Glomerular visceral epithelial cell (primary cell): ENCODE measurements at regions not wholly inside any gene's neighbourhood (a gene's known extent, or its start where the extent isn't known, plus 50 kb on each side); places are given as distances from the start of the nearest gene placed in this dataset.

Experiments used
- DNase-seq: peaks from one replicate; pipeline ENCODE4 v3.0.0-alpha.2; 2016; ENCODE audit errors: extremely low spot score

- no peak for DNase-seq
Observed at GRCh38 chr12:97324471-97324870, 138.1 kb upstream of the RMST start.

DNA sequence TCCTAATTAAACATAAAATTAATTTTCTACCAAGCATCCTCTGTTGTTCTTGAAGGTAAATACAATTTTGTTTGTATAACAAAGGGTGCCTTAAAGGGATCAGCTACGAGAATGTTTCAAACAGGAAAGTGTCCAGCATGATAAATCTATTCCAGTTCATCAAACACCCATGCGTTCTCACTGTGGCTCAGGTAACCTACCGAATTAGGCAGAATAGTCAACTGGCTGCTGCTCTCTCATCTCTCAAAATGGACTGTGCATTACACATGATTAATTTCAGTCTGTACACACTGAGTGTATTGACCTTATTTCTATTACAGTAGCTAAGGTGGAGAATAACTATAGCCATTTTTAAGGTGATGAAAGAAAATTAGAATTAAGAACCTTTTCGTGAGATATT, 127.5 kb upstream of the RMST start:
- DNase-seq: no peak

- no peak for DNase-seq
Observed at GRCh38 chr12:97336900-97337751, 125.5 kb upstream of the RMST start.

DNA sequence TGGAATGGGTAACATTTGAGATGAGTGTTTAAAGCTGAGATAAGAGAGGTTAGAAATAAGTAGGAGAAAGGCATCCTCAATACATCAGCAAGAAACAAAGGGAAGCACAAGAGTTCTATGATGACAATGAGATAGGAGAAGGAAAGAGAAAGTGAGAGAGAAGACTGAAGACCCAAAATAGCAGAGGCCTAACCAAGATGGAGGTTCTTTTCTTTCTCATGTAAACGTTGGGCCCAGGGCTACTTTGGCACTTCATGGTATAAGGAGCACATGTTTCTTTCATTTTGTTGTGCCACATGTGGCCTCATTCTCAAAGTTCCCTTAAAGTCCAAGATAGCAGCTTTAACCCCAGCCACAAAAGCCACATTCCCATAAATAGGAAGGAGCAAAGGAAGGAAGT, 120.5 kb upstream of the RMST start:
- no peak for DNase-seq

- no peak for DNase-seq
Observed at GRCh38 chr12:97347956-97348355, 114.6 kb upstream of the RMST start.

DNA sequence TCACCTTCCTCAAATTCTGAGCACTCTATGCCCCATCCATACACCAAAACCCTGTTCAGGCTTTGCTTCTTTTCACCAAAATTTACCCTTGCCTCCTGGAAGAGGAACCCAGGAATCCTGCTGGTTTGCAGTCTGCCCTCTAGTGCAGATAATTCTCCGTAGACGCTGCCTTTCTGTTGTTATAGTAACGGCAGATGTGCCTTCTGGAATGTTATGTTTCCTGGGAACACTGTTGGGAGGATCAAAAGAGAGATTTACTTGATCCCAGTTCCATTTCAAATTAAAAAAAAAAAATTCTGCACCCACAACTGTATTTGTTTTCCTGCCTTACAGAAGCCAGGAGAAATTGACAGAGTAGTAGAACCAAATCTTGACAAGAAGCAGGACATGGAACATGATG, 104.2 kb upstream of the RMST start:
- DNase-seq: no peak

DNA sequence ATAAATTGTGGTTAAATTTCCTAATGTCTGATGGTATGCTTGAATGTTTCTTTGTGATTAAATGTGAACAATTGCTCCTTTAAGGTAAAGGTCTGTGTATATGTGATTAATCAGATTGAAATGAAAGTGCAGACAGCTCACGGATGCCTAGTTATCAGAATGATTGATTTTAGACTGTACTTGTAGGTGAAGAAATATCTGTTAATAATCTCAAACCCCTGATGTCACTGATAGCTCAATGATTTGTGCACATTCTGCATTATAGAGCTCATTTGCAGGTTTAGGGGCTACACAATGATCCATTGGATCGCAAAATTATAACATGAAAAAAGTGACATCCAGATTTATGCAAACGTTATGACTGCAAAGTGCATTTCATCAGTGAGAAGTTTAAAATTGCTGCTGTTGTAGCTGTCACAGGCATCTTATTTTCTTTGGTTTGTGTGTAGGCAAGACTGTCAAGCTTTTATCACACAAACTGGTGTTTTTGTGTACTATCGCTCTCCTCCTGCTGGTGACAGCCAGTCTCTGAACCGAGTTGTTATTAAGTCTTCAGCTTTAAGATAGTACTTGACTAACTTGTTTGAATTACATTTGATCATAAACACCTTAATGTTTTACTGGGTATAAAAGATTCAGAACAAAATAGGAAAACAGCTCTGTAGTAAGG, 103.4 kb upstream of the RMST start:
- DNase-seq: no peak

- no peak for DNase-seq
Observed at GRCh38 chr12:97363693-97364092, 98.9 kb upstream of the RMST start.

DNA sequence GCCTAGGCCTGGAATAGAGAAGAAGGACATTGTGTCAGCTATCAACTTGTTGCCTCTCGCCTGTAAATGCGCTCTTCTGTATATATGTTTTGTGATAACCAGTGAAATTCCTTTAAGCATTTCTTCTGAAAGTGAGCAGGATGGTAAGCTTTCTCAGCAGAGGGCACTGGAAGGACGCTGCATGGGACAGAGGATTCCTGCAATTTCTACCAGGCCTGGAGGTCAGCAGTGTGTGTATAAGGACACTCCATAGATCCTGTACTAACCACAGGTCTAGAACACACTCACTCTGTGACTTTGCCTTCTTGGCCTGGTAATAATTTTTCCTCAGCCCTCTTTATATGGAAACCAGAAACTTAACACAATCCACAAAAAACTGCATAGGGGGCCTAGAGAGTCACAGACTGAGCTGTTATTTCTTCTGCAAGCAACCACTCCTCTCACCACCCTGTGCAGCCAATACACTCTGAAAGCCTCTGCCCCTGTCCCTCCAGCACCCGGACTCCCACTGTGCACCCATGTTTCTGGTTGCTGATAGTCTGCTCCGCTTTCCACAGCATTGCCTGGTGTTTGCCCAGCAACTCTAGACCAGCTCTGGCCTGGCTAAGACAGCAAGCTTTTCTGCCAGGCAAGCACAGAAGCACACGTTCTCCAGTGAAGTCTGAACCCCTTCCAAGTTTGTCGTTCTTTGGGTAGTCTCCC, 94.0 kb upstream of the RMST start:
- DNase-seq: no peak

GRCh38 chr12:97375310-97375709, 87.3 kb upstream of the RMST start:
- no peak for DNase-seq

- DNase-seq: no peak
Observed at GRCh38 chr12:97380440-97380839, 82.2 kb upstream of the RMST start.

DNA sequence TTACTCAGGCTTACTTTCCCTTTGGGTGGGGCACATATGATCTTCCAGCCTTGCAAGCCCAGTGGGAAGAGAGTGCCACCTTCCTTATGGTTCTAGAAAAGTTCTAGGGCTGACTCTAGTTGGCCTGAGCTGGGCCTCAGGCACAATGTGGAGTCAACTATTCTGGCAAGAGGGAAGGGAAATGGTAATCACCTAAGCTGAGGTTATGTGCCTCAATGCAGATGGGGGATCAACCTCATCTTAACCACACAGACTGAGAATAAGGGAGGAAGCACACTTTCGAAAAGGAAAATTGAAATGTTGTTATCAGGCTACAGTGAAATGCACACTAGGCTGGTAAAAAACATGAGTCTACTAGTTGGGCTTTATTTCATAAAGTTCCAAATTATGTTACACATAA, 77.5 kb upstream of the RMST start:
- DNase-seq: no peak

DNA sequence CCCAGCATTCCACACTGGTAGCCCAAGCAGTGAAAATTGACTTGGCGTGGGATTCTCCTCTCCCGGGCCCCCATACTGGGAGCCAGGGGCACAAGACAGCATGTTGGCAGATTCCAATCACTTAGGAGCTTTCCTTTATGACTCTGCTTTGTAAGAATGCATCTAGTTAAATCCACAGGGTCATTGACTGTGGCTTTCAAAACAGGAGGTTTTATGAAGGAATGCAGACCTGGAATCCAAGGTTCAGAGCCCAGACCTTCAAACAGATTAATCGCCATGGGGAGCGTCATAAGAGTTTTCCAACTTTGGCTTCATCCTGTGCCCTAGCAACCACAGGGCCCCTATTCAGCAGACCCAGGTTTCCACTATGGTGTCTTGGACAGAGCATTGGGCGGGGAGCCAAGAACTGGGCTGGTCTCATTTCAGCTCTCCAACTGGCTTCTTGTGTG, 76.4 kb upstream of the RMST start:
- DNase-seq: no peak

DNA sequence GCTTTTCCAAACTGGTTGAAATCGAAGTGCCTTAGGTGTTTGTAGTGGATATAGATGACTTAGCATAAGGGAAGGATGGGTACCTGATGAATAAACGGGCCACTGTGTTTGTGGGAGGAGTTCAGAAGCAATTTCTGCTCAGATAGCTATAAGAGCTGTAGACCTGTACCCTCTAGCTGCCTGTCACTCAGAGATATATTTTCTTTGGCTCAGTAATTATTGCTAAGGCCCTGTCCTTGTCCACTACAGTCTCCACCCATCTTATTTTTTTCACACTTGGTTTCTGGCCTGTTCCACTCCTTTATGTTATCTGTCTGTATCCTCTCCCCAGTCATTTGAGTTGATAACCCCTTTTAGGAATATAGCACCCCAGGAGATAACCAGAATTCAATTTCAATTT, 74.8 kb upstream of the RMST start:
- no peak for DNase-seq

DNA sequence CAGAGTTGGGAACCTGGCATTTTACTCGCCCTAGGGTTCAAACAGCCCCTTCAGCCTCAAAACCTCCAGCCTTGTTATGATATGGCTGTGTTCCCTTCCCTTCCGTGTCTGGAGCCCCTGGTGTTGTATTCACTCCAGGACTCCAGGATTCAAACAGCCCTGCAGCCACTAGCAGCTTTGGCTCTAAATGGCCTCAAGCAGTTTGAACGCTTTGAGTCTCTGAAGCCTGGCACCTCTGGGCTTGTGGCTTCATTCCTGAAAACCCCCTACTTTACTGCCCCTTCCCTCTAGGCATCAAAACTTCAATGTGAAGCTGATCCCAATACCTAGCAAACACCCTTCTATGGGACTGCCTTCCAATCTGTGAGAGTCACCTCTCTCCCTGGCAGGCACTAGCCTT, 67.9 kb upstream of the RMST start:
- DNase-seq: no peak

DNA sequence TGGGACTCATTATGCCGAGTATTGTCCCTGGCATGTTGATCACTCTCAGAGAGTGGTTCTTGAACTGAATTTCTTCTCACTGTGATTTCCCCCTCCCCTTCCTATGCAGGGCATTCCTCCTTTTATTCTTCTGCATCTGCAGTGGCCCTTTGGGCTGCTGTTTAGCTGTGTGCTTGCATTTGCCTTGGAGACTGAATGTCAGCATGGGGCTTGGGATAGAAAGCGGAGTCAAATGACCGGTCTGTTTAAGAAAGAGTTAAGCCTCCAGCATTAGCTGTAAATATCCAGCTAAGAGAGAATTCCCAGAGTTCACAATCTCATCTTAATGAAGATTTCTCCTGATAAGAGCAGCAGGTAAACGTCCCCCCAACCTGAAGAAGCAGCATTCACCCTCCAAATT, 65.6 kb upstream of the RMST start:
- DNase-seq: no peak

- no peak for DNase-seq
Observed at GRCh38 chr12:97398704-97399103, 63.9 kb upstream of the RMST start.

GRCh38 chr12:97404093-97404492, 58.5 kb upstream of the RMST start:
- no peak for DNase-seq

DNA sequence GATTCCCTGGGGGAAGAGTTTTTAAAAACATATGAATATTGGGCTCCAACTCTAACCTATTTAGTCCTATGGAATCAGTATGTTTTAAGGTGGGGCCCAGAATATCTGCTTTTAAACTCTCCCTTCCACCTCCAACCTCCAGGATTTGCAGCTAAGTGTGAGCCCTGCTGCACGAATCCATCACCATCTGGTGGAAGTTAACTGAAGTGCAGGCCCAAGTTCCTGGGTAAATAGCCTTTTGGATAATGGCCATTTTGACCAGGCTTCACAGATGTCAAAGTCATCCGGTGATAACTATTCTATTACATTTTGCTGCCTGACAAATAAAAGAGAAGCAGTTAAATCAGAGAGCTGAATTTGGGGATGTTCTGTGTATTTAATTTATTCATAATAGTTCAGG, 58.1 kb upstream of the RMST start:
- peak; percentile 6 for DNase-seq

DNA sequence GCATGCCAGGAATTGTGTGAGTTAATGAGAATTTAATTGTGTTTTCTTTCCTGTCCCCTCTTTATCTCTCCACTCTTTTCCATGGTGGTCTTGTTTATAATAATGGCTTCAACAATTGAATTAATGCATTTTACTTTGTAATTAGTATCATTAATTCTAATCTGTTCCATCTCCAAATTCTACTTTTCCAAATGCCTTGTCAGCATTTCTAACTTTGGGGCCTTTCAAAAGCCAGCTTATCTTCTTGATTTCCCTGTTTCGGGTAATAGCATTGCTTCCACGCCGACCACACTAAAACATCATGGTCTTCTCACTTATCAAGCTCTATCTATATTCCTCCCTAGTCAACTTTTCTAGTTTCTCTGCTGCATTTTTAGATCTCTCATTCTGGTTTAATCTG, 54.2 kb upstream of the RMST start:
- DNase-seq: no peak

GRCh38 chr12:97411341-97411740, 51.3 kb upstream of the RMST start:
- DNase-seq: no peak
